Thyroid gland (tissue), 4 donors: ENCODE measurements at regions not wholly inside any gene's neighbourhood (a gene's known extent, or its start where the extent isn't known, plus 50 kb on each side); places are given as distances from the start of the nearest gene placed in this dataset.

Experiments
- POLR2A ChIP-seq, 2 donors: fragments of 450-650 bp; IDR thresholded peaks; one replicate each; pipeline ENCODE4 v1.6.1; 2017; ENCODE audit warnings: antibody characterized with exemption in 2 of 2, mild to moderate bottlenecking in 2 of 2, moderate library complexity in 1 of 2
- TF ChIP-seq, protein P1 (sequence below), 6 experiments: fragments of 200-600 bp in 3 of 6; fragments of 450-650 bp in 3 of 6; sonication (generic) in 3 of 6; IDR thresholded peaks; one replicate each; pipeline ENCODE4 v1.5.1; 2016 to 2019; ENCODE audit warnings: antibody characterized with exemption in 6 of 6, mild to moderate bottlenecking in 2 of 6, inconsistent platforms in 1 of 6, moderate library complexity in 1 of 6

DNA sequence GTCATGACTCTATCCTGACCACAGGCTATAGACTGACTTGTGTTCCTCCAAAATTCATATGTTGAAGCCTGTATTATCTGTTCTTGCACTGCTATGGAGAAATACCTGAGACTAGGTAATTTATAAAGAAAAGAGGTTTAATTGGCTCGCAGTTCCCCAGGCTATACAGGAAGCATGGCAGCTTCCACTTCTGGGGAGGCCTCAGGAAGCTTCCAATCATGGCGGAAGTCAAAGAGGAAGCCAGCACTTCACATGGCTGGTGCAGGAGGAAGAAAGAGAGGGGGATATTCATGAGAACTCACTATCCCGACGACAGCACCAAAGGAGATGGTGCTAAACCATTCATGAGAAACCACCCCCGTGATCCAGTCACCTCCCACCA, 84.3 kb upstream of the KDM7A start:
- TF ChIP-seq, protein P1, sequence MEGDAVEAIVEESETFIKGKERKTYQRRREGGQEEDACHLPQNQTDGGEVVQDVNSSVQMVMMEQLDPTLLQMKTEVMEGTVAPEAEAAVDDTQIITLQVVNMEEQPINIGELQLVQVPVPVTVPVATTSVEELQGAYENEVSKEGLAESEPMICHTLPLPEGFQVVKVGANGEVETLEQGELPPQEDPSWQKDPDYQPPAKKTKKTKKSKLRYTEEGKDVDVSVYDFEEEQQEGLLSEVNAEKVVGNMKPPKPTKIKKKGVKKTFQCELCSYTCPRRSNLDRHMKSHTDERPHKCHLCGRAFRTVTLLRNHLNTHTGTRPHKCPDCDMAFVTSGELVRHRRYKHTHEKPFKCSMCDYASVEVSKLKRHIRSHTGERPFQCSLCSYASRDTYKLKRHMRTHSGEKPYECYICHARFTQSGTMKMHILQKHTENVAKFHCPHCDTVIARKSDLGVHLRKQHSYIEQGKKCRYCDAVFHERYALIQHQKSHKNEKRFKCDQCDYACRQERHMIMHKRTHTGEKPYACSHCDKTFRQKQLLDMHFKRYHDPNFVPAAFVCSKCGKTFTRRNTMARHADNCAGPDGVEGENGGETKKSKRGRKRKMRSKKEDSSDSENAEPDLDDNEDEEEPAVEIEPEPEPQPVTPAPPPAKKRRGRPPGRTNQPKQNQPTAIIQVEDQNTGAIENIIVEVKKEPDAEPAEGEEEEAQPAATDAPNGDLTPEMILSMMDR (IDR thresholded peaks at IDR 0.05): no peak
- no peak for TF ChIP-seq POLR2A (IDR thresholded peaks at IDR 0.05)
